Kidney (tissue), 13 donors: ENCODE measurements at regions not wholly inside any gene's neighbourhood (a gene's known extent, or its start where the extent isn't known, plus 50 kb on each side); places are given as distances from the start of the nearest gene placed in this dataset.

Experiments
- DNase-seq, 5 donors: peaks; one replicate each; pipeline ENCODE4 v3.0.0-alpha.2; 2013 to 2020
- FAIRE-seq: peaks from 2 replicates; lab custom pipeline; 2012; peaks lifted over from hg19 to GRCh38; lab: Jason Lieb, UNC
- H3K27ac ChIP-seq, 2 donors: one replicate each; pipeline ENCODE4 v1.7.0; 2013; ENCODE audit warnings: low read depth in 2 of 2, low read length in 2 of 2, inconsistent platforms in 1 of 2
- H3K27me3 ChIP-seq: one replicate; pipeline ENCODE4 v1.7.1; 2013; ENCODE audit warnings: low read length, inconsistent platforms; ENCODE audit not compliant: control insufficient read depth, insufficient read depth
- H3K36me3 ChIP-seq, 3 donors: one replicate each; pipeline versions ENCODE4 v1.7.0 to v1.7.1; 2013; ENCODE audit warnings: low read length in 3 of 3, control low read depth in 1 of 3, inconsistent platforms in 1 of 3; ENCODE audit not compliant: insufficient read depth in 3 of 3, control insufficient read depth in 2 of 3
- H3K4me1 ChIP-seq, 3 donors: one replicate each; pipeline versions ENCODE4 v1.7.0 to v1.7.1; 2013; ENCODE audit warnings: low read length in 3 of 3, inconsistent platforms in 1 of 3, low read depth in 1 of 3; ENCODE audit not compliant: control insufficient read depth in 2 of 3, insufficient read depth in 2 of 3
- H3K4me3 ChIP-seq, 3 donors: one replicate each; pipeline versions ENCODE4 v1.7.0 to v1.8.1; 2013; ENCODE audit warnings: low read length in 3 of 3, control low read depth in 1 of 3, inconsistent platforms in 1 of 3
- H3K9ac ChIP-seq, 3 donors: one replicate each; pipeline versions ENCODE4 v1.7.0 to v1.7.1; 2013; ENCODE audit warnings: low read length in 3 of 3, control low read depth in 1 of 3, inconsistent platforms in 1 of 3
- H3K9me3 ChIP-seq, 3 donors: one replicate each; pipeline versions ENCODE4 v1.7.0 to v1.7.1; 2013; ENCODE audit warnings: low read length in 3 of 3, control low read depth in 1 of 3, inconsistent platforms in 1 of 3; ENCODE audit not compliant: control insufficient read depth in 2 of 3, insufficient read depth in 1 of 3
- intact Hi-C: fragments of 100-400 bp; cut with DNase I; formaldehyde crosslinking; loops from one replicate; pipeline ENCODE4 v1.11.1; 2022
- TF ChIP-seq, protein P1 (sequence below): IDR thresholded peaks from 3 replicates; pipeline ENCODE4 v1.5.1; 2012; ENCODE audit warnings: mild to moderate bottlenecking, moderate library complexity, borderline replicate concordance; ENCODE audit not compliant: insufficient read depth; ENCODE audit errors: extremely low read depth
- donor health status: control.
- donor health status: control.
- donor health status: control.
- donor health status: control.
- donor health status: control.
- donor health status: DM: yes; HTN: yes; CAD: no.
- donor health status: Normal renal cell carcinoma (clear cell type).

DNA sequence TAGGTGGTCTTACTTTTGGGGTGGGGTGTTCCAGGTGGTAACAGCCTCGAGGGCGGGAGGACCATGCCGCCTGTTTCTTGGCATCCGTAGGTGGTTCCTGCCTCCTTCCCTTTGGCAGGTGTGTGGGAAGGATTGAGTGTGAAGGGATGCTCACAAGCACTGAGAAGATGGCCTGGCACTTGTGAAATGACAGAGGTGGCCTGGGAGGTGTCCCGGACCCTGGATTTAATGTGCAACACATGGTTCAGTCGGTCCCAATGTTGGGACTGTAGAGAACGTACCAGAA is 165.8 kb upstream of the FOXF1 start:
- Histone ChIP-seq H3K4me1 (peaks cover 0 to 2% (median 0%) of the 10 kb centered on the region in 3 donors), H3K27me3 (peaks cover 43% of the 10 kb centered on the region), H3K9me3 (no peaks in the 10 kb centered on the region), H3K9ac (no peak overlapping the region), H3K27ac (peak overlapping the region in 1 of 2 donors; percentile 84), H3K4me3 (no peak overlapping the region), H3K36me3 (no peaks in the 10 kb centered on the region)
- TF ChIP-seq, protein P1, sequence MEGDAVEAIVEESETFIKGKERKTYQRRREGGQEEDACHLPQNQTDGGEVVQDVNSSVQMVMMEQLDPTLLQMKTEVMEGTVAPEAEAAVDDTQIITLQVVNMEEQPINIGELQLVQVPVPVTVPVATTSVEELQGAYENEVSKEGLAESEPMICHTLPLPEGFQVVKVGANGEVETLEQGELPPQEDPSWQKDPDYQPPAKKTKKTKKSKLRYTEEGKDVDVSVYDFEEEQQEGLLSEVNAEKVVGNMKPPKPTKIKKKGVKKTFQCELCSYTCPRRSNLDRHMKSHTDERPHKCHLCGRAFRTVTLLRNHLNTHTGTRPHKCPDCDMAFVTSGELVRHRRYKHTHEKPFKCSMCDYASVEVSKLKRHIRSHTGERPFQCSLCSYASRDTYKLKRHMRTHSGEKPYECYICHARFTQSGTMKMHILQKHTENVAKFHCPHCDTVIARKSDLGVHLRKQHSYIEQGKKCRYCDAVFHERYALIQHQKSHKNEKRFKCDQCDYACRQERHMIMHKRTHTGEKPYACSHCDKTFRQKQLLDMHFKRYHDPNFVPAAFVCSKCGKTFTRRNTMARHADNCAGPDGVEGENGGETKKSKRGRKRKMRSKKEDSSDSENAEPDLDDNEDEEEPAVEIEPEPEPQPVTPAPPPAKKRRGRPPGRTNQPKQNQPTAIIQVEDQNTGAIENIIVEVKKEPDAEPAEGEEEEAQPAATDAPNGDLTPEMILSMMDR = no peak
- DNase-seq = no peak
- FAIRE-seq = no peak
- intact Hi-C loops = no loop called here

DNA sequence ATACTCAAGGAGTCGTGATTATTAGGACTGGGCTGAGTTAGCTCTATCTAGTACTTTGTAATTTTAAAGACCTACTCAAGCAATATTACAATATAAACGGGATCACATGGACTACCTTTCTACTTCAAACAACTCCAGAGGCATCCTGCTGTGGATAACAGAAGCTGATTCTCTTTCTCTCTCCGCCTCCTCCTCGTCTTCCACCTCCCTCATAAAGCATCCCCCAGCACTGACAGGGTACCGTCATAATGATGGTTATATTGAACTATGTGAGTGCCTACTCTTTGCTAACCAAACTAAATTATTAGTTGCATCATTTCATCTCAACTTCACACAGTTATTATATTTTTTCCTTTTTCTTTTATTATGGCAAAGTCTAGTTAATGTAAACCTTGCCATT is 165.4 kb upstream of the FOXF1 start:
- TF ChIP-seq, protein P1 = no peak
- DNase-seq = no peak
- intact Hi-C loops = no loop called here
- Histone ChIP-seq H3K4me3 (no peak overlapping the region), H3K9me3 (no peaks in the 10 kb centered on the region), H3K4me1 (peaks cover 0 to 2% (median 0%) of the 10 kb centered on the region in 3 donors), H3K27ac (peak overlapping the region in 1 of 2 donors; percentile 84), H3K27me3 (peaks cover 43% of the 10 kb centered on the region), H3K9ac (no peak overlapping the region), H3K36me3 (no peaks in the 10 kb centered on the region)
- FAIRE-seq = no peak

- H3K27me3 ChIP-seq = peaks cover 43% of the 10 kb centered on the region
- TF ChIP-seq, protein P1 = no peak
- H3K27ac ChIP-seq = no peak overlapping the region
- FAIRE-seq = no peak
- H3K9ac ChIP-seq = no peak overlapping the region
- no peaks in the 10 kb centered on the region for H3K9me3 ChIP-seq
- no peaks in the 10 kb centered on the region for H3K36me3 ChIP-seq
- peaks cover 0 to 2% (median 0%) of the 10 kb centered on the region in 3 donors for H3K4me1 ChIP-seq
- intact Hi-C loops = no loop called here
- no peak for DNase-seq
- no peak overlapping the region for H3K4me3 ChIP-seq
These were observed 164.8 kb upstream of the FOXF1 start for GRCh38 chr16:86345516-86345915.

DNA sequence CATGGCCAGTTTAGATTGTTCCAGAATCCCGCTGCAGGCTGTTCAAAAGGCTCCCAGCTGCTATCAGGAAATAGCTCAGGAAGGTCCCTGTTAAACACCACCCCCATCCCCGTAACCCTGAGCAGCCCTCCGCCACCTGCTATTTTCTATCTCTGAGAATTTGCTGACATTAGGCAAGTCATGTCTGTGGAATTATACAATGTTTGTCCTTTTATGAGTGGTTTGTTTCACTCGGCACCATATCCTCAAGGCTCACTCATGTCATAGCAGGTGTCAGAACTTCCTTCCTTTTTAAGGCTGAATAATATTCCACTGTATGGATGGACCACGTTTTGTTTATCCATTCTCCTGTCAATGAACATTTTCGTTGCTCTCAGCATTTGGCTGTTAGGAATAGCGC is 164.3 kb upstream of the FOXF1 start:
- Histone ChIP-seq H3K4me1 (peaks cover 0 to 2% (median 0%) of the 10 kb centered on the region in 3 donors), H3K36me3 (no peaks in the 10 kb centered on the region), H3K4me3 (no peak overlapping the region), H3K27ac (no peak overlapping the region), H3K9ac (no peak overlapping the region), H3K9me3 (no peaks in the 10 kb centered on the region), H3K27me3 (peaks cover 42% of the 10 kb centered on the region)
- DNase-seq = no peak
- intact Hi-C loops = no loop called here
- FAIRE-seq = no peak
- TF ChIP-seq, protein P1 = no peak
